ENCODE measurements at regions not wholly inside any gene's neighbourhood (a gene's known extent, or its start where the extent isn't known, plus 50 kb on each side); places are given as distances from the start of the nearest gene placed in this dataset.
A peak's percentile ranks its signal among the peaks of the same experiment; 100 is the strongest.

DNA sequence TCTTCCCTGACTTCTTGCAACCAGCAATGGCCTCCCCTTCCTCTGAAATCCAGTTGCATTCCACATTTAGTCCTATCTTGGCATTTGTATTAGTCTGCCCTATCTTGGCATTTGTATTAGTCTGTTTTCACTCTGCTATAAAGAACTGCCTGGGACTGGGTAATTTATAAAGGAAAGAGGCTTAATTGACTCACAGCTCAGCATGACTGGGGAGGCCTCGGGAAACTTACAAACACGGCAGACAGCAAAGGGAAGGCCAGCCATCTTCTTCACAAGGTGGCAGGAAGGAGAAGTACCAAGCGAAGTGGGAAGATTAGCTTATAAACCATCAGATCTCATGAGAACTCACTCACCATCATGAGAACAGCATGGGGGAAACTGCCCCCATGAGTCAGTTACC lies 234.5 kb upstream of the COPS8 start:
- DNase-seq = no peak

DNA sequence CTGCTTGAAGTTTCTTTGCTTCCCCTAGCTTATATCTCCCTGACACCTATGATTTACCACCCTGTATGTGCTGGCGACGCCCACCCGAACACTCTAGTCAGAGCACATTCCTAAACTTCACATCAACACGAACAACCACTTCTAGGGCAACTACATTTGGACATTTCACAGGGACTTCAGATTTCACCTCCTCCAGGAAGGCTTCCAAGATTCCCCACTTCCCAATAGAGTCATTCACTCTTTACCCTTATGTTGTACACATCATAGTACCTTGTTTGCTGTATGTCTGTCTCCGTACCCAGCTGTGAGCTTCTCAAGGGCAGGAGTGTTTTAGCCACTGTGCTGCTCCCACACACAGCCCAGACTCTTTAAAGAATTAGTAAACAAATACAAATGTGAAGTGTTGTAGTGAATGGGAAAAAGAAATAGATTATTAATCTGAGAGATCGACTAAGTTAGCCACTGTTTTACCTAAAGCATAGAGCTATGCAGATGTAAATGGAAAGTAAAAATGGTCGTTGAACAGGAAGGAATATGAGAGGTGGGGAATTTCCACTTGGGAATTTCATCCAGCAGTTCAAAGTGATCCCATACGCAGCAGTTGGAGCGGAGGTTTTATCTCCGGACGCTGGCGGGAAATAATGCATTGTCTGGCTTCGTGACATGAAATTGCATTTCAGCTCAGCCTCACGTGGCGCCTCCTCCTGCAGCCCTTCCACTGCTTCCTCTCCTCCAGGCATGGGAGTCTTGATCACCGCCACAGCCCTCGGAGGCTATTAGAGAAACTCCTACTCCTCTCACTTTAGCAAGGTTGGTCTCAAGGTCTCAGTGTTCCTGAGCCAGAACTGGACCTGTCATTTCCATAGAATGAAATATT lies 233.4 kb upstream of the COPS8 start:
- DNase-seq = no peak

DNA sequence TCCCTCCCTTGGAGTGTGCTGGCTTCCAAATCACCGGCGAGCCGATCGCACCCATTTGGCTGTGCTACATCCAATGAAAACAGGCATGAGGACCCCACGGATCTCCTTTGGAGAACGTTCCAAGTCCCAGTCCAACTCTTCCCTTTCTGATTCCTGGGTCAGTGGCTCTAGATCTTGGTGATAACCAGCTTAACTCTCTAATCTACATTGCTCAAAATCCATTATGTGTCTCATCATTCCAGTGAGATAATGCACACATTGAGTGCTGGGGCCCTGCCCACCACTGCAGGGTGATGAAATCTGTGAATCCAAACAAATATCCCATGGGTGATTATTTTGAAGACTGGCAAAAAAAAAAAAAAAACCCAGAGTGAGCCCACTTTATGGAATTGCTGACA lies 232.7 kb upstream of the COPS8 start:
- DNase-seq = no peak

DNA sequence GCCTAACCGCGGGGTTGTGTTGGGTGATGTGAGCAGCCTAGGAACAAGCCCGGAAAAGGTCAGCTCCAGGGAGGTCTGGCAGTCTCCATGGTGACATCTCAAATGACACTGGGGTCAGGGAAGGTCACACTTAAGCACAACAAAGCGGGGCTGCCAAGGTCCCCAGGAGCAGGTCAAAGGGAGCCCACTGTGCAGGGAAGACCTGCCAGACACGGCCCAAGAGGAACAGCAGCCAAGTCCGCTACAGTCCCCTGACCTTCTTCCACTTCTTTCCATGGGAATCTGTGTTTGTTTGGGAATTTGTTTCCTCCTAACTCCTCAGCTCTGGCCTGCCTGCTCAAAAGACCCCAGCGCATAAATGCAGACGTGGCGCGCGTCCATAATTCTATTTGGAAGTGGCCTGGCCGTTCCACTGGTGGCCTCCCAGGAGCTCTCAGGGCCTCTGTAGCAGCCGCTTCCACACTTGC lies 232.1 kb upstream of the COPS8 start:
- peak in 4 of 56 donors; percentile 6 to 50 (median 23) for DNase-seq

DNA sequence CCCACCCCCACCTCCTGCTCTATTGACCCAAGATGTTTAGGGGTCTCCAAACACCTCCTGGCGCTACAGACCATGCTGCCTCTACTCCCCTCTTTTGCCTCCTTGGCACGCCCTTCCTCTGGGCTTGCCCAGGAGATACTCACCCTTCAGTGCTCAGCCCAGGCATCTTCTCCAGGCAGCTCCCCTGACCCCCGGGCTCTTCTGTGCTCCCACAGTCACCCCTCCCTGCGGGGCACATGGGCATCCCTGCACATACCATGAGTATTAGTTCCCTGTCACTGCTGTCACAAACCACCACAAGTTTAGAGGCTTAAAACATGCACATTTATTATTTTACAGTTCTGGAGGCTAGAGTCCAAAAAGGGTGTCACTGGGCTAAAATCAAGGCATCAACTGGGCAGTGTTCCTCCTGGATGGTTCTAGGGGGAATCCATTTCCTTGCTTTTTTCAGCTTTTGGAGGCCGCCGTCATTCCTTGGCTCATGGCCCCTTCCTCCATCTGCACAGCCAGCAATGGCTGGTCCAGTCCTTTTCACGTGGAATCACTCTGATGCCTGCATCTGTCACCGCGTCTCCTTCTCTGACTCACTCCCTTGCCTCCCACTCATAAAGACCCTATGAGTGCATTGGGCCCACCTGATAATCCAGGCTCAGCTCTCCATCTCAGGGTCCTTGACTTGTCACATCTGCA lies 230.4 kb upstream of the COPS8 start:
- DNase-seq = no peak

DNA sequence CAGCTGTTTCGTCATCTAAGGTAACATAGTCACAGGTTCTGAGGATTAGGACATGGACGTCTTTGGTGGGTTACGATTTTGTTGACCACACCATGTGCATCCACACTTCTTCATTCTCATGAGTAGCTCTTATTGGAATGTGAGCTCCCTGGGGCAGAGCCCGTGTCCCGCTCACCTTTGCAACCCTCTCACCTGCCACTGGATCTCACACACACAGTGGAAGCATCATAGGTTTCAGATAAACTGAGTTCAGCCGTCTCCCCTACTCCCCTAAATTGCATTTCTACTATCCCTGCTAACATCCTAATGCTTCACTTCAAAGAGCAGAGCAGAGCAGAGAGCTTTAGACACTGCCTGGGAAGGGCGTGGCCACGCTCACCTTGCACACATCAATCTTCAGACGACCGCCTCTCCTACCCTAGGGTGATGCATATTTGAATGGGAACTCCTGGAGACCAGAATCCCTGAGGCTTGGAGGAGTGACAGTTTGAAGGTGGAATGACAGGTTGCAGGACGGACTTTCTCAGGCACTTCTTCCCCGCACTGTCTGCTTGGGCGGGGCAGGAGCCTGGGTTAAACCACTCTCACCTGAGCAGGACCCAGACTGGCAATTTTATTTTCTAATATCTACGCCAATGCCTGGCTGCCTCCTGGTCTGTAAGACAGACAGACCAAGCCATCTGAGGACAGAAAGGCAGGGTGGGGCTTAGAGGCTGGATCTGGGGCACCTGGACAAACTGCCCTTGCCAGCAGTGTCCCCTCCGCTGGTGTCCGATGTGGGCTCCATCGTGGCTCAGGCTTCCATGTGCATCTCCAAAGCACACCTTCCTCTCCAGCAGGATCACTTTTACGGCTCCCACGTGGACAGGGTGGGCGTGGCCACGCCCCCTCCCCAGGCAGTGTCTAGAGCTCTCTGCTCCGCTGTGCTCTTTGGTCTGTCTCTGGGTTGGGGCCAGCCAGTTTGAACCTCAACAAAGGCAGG lies 229.5 kb upstream of the COPS8 start:
- no peak for DNase-seq

DNA sequence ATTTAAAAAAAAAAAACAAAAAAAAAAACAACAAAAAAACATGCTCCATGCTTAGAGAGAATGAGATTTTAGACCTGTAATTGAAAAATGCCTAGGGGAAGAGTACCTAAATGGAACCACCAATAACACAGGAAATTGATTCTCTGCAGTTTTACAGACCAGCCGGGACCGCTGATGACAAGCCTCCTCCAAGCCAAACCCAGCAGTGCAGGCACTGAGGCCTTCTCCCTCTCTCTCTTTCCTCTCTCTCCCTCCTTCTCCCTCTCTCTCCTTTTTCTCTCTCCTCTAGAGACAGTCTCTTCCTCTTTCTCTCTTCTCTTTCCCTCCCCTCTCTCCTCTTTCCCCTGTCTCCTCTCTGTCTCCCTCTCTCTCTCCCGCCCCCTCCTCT lies 228.8 kb upstream of the COPS8 start:
- DNase-seq = no peak

DNA sequence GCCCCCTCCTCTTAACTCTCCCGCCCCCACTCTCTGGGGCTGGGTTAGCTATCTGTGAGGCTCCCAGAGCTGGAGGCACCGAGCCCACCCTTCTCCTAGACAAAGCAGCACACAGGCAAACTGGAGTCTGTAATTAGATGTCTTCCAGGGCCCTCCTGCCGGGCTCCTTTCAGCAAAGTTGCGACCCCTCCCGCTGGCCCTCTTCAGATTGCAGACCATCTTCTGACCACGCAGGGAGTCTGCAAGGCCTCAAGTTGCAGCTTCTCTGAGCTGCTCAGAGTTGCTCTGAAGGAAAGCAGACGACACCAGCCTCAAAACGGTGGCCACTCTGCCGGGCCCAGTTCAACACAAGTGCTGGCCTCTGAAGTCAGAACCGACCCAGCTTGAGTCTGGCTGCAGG lies 228.4 kb upstream of the COPS8 start:
- DNase-seq = no peak

DNA sequence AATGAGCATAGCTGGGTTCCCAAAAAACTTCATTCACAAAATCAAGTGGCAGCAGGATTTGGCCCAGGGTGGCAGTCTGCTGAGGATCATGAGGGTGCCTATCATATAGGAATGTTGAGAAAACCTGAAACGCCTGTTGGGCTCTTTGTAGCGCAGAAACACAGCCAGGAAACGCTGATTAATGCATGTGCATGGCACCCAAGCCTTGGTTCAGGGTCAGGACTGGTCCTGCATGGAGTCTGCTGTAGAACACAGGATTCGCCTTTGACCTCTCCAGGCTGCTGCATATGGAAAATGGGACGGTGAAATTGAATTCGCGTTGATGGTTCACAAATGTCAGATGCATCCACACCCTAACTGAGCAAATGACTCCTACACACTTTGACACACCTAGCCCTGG lies 227.9 kb upstream of the COPS8 start:
- no peak for DNase-seq

DNA sequence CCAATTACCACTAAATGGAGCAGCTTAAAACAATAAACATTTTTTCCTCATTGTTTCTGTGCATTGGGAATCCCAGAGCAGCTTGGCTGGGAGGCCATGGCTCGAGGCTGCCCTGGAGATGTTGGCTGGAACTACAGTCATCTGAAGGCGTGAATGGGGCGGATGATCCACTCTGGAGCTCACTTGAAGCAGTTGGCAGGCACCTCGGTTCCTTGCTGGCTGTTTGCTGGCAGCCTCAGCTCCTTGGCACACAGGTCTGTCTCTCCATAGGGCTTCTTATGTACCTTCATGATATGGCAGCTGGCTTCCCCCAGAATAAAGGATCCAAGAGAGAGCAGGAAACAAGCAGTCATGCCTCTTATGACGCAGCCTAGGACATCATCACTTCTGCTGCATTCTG lies 227.0 kb upstream of the COPS8 start:
- peak in 8 of 56 donors; percentile 8 to 52 (median 18) for DNase-seq

DNA sequence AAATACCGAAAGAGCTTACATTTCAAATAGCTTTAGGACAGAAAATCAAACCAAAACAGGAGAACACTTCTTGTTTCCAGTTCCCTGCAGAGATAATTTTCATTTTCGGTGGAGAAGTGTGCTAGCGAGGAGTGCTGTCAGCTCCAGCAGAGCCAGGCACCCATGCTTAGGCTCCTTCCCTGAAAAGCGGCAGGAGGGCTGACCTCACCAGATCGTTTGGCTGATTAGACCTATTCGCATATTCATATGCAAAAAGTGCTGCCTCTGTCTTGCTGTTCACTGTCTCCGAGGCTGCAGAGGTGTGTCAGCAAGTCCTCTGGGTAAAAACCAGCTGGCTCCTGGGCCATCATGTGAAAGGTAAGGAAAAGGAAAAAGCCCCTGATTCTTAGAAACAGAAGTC lies 225.8 kb upstream of the COPS8 start:
- DNase-seq = no peak

DNA sequence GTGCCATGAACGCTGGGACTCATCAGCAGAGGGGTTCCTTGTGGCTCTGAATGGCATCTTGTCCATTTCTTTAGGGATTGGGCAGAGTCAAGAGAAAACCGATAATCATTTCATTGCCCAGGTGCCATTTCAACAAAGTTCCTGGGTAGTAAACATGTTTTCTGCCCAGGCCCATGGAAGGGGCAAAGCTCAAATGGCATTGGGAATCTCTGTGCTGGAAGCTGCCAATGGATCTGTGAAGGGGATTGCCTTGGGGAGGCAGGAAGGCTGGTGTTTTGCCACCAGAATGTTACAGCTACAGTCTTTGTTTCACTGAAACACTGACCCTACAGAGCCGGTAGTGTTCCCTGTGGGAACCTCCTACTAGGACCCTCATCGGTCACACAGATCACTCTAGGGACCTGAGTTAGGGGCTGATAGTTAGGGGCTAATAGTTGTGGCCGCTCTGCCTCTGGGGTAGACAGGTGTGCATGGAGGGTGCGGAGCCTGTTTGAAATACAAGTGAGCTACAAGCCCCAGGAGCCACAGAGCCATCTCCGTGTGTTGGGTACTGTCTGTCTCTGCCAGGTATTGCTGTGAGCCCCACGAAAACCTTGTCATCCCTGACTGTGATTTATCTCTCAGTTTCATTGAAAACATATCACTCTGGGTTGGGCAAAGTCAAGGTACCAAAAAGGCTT lies 224.4 kb upstream of the COPS8 start:
- no peak for DNase-seq

DNA sequence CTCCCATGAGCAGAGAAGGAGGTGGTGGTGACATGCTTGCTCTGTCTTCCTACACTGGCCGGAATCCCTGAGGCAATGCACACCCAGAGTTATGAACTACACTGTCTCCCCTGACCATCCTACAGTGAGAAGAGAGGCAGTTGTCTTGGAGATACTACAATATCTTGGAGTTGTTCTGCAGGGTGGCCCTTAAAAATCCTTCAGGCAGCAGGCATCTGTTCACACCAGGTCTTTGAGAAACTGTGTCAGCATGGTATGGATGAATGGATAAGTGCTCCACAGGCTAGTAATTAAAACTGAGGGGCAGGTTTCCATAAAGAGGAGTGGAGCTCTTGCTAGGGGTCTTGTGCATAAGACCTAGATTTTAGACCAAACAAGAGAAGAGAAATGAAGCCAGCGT lies 223.7 kb upstream of the COPS8 start:
- DNase-seq = no peak

DNA sequence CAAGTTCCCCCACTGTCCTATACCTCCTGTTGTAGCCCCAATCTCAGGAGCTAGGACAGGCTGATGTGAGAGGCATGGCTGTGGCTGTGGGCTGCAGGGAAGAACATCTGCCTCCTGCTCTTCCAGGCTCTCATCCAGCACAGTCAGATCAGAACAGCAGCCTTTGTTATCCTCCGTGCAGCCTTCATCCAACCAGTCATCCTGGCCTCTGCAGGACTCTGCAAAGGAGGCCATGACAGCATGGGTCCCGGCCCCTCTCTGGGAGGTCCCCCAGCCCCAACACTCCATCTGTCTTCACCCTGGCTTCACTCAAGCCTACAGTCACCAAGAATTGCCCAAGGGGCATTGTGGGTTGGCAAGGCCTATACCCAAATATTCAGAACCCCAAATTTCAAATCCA lies 223.2 kb upstream of the COPS8 start:
- no peak for DNase-seq

DNA sequence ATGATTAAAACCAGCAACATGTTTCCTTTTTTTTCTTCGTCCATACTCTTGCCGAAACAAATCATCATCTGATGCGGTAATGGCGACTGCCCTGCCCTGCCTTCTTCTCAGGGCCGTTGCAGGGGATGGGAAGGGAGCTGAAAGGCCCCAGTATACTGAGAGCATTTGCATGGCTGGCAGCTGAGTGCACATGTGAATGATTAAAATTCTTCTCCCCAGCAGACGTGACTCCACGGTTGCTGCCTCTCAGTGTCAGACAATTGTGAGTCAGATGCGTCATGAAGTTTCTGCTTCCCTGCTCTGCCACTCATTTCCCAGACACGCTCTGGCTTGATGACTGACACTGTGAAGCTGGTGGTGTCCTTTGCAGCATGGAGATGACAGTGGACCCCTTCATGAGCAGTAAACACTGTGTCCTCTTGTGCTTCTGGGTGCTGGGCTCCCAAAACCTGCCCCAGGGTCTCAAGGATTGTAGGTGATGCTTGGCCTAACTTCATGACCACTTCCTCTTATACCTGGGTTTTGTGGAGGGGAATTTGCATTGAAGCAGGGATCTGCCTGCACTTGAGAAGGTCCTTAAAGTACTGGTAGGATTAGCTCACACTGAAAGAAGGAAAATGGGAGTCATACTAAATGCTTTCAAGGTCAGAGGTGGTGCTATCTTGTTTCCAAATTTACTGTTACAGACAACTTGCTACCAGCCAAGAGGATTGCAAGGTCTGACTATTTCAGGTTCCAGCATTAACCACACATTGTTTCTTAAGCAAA lies 222.5 kb upstream of the COPS8 start:
- peak in 1 of 56 donors; percentile 17 for DNase-seq

DNA sequence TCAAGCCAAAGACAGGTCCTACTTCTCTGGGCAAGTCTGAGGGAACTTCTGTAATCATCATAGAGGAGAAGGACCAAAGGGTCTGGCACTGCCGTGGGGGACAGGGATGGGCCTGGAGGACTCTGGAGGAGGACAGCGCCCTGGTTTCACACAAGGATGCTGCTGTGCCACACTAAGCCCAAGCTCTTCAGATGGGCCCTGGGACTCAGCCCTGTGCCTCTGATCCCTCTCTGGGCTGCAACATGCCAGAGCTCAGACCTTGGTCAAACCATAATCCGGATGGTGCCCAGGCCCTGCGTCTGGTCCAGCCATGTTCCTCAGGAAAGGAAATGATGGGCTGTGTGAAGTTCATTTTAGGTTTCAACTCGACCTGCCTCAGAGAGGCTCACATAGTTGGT lies 222.0 kb upstream of the COPS8 start:
- DNase-seq = no peak

DNA sequence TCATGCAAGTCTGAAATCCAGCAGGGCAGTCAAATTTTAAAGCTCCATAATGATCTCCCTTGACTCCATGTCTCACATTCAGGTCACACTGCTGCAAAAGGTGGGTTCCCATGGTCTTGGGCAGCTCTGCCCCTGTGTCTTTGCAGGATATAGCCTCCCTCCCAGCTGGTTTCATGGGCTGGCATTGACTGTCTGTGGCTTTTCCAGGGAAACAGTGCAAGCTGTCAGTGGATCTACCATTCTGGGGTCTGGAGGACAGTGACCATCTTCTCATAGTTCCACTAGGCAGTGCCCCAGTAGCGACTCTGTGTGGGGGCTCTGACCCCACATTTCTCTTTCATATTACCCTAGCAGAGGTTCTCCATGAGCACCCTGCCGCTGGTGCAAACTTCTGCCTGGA lies 220.6 kb upstream of the COPS8 start:
- DNase-seq = no peak

DNA sequence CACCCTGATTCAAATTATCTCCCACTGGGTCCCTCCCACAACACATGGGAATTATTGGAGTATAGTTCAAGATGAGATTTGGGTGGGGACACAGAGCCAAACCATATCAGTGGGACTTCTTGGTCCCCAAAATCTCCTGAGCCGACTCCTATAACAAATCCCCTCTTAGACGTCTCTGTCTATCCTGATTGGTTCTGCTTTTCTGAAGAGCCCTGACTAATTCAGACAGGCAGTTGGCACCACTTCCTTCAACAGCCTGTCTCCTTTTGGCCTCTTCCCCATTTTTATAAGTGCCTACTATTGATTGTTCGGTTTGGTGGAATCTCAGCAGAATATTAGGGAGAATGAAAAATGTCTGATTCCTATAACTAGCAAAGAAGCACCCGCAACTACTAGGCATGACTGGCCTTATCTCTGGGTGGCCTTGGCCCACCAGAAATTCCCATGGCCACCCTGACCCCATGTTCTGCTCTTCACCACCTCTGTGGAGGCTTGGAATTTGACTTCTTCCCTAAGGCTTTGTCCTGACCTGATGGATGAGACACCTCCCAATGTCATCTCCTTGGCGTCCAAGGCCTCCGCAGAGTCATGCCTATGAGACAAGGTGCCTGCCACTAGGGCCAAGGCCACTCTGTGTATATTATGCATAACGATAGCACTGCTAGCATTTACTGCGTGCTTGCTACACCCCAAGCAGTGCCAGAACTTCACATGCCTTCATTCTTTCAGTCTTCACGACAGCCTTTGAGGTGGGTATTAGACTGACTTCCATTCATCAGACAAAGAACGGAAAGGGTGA lies 218.9 kb upstream of the COPS8 start:
- no peak for DNase-seq

Data from amygdala (tissue), 56 donors.